PC-3 (cell line): ENCODE measurements at regions not wholly inside any gene's neighbourhood (a gene's known extent, or its start where the extent isn't known, plus 50 kb on each side); places are given as distances from the start of the nearest gene placed in this dataset.
"Not testable (repeated sequence)": the region's sequence is repeated elsewhere in the genome, so short reads cannot be mapped to it uniquely, and the experiment has no call there.

Experiments used
- EZH2 ChIP-seq: fragments of 300-600 bp; sonication (generic); IDR thresholded peaks from one replicate; pipeline ENCODE4 v1.6.1; 2017; ENCODE audit warnings: antibody characterized with exemption, mild to moderate bottlenecking, low read length; ENCODE audit not compliant: unreplicated experiment
- EZH2phosphoT487 ChIP-seq: fragments of 300-600 bp; sonication (generic); IDR thresholded peaks from 2 replicates; pipeline ENCODE4 v1.6.1; 2018; ENCODE audit warnings: mild to moderate bottlenecking, antibody characterized with exemption, low read length, borderline replicate concordance
- TF ChIP-seq, protein P1 (sequence below): fragments of 300-600 bp; sonication (generic); conservative IDR thresholded peaks from 2 replicates; pipeline ENCODE4 v1.5.1; 2017; ENCODE audit warnings: antibody characterized with exemption, low read depth, mild to moderate bottlenecking, low read length

DNA sequence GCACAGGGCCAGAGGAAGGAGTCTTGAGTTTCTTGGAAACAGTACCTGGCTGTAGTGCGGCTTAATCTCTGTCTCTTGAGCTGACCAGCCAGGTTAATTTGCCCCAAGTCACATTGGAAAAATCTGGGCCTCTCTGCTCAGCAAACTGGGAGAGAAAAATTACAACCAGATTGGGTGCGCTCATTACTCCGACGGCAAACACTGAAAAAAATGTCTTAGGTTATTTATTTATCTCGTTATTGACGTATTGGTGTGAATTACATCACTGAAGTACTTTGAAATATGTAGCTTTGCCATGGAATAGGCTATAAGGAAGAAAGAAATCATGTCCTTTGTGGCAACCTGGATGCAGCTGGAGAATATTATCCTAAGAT, 139.7 kb upstream of the TPTE start:
- TF ChIP-seq, protein P1, sequence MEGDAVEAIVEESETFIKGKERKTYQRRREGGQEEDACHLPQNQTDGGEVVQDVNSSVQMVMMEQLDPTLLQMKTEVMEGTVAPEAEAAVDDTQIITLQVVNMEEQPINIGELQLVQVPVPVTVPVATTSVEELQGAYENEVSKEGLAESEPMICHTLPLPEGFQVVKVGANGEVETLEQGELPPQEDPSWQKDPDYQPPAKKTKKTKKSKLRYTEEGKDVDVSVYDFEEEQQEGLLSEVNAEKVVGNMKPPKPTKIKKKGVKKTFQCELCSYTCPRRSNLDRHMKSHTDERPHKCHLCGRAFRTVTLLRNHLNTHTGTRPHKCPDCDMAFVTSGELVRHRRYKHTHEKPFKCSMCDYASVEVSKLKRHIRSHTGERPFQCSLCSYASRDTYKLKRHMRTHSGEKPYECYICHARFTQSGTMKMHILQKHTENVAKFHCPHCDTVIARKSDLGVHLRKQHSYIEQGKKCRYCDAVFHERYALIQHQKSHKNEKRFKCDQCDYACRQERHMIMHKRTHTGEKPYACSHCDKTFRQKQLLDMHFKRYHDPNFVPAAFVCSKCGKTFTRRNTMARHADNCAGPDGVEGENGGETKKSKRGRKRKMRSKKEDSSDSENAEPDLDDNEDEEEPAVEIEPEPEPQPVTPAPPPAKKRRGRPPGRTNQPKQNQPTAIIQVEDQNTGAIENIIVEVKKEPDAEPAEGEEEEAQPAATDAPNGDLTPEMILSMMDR, result not testable (repeated sequence)
- TF ChIP-seq EZH2phosphoT487, EZH2: not testable (repeated sequence)
